Hematopoietic multipotent progenitor cell treated with erythropoietin and hydrocortisone succinate and interleukin-3 and kit ligand, for 4 days (in vitro differentiated cells): ENCODE measurements at regions not wholly inside any gene's neighbourhood (a gene's known extent, or its start where the extent isn't known, plus 50 kb on each side); places are given as distances from the start of the nearest gene placed in this dataset.
"Not testable (repeated sequence)": the region's sequence is repeated elsewhere in the genome, so short reads cannot be mapped to it uniquely, and the experiment has no call there.

Experiments used
- DNase-seq: peaks from one replicate; pipeline ENCODE4 v3.0.0-alpha.2; 2015

DNA sequence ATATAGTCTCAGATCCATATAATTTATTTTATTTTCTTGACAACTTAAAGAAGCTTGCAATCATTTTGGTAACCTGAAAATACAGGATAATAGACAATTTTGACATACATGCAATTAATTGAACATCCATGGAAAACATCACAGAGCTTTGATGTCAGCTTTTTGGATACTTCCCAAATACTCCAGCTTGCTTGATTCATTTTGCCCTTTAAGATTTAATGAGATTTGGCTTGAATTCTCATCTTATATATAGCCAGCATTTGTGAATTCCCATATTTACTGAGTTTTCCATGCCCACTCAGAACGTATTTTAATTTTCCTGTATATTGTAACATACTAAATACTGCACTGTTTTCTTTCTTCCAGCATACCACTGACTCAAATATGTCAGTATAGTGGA, 803.0 kb upstream of the MGAT4C start:
- DNase-seq, result no peak

DNA sequence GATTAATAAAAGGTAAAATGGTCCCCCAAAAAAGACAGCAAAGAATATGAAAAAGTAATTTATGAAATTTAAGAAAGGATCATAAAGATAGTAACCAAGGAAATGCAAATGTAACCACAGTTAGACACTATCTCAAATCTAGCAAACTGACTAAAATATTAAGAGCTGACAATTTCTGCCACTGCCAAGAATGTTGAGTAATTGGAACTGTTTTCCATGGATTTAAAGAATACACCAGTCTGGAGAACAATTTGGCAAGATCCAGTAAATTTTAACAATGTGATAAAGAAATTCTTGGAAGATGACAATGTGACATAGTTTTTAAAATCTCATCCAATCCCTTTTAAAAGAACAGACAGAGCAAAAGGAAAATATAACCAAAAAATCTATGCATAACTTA, 798.0 kb upstream of the MGAT4C start:
- no peak for DNase-seq

DNA sequence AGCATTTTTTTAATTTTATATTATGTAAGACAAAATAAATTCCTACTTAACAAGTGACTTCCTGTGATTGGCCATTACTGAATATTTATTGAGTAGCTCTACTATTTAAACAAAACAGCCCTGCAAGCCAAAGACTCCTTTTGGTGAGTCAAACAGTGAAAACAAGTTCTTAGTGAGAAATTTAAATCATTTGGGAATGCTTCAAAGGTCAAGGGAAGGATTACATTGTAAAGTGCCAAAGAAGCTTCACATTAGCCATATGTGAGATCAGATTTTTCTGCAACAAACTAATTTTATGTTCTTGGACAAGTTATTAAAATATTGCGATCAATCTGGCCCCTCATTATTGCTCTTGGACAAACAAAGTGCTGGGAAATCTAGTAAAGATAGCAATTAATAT, 795.4 kb upstream of the MGAT4C start:
- no peak for DNase-seq

DNA sequence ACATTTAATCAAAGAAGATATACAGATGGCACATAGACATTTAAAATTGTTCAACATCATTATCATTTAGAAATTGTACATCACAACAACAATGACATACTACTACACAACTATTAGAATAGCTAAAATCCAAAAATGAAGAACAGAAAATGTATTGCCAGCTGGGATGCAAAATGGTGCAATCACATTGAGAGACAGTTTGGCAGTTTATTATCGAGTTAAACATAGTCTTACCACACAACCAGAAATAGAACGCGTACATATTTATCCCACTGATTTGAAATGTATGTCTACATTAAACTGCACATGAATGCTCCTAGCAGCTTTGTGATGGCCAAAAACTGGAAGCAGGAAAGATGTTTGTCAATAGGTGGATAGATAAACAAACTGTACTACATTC, 791.5 kb upstream of the MGAT4C start:
- no peak for DNase-seq

DNA sequence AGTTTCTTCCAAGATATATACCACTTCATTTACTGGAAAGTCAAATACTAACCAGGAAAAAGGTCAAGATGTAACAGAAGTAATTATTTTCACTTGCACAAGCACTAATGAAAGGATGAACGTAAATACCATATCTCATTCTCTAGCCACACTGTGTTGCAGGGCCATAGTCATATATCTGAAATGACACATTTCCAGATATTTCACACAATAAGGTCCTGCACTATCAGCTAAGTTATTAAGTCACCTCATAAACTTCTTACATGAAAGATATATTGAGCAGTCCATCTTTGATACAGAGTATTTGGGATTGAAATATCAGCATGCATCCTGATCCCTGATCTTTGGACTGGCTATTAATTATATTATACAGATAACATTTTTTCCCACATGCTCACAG, 783.3 kb upstream of the MGAT4C start:
- DNase-seq, result no peak

DNA sequence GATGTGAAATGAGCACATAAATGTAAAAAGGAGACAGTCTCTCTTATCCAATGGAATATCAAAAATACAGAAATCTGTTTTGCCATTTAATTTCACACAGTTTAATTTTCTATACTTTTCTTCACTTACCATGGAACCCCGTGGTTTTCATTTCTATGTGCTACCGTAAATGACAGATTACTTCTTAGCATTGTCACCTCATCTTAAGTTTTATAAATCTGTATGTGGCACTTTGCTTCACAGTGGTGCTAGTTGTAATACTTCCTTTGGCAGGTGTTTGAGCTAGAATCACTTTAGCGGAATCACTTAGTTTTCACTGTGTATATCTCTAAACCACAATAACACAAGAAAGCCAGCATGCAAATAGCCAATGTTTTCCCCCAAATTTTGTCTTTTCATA, 781.9 kb upstream of the MGAT4C start:
- no peak for DNase-seq

DNA sequence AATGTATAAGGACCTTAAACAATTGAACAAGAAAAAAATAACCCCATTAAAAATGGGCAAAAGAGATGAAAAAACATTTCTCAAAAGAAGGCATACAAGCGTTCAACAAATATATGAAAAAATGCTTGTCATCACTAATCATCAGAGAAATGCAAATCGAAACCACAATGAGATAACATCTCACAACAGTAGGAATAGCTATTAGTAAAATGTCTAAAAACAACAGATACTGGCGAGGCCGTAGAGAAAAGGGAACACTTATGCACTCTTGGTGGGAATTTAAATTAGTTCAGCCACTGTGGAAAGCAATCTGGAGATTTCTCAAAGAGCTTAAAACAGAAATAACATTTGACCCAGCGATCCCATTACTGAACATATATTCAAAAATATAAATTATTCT, 769.8 kb upstream of the MGAT4C start:
- no peak for DNase-seq

GRCh38 chr12:87021400-87021799, 765.2 kb upstream of the MGAT4C start:
- DNase-seq, result no peak

DNA sequence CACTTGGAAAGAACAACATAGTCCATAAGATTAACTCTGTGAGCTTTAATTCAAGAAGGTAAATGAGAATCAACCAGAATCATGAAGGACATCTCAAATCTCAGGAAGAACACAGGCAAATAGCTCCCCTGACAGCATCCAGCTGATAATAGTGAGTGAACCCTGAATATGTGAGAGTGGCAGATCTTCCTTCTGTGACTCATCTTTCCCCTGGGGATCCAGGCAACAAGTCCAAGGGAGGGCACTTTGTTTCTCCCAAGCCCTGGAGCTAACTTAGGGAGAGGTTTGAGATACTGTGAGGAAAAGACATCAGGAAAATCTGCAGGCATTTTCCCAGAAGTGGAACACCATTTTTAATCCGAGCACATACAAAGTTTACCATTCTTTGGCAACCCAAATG, 763.9 kb upstream of the MGAT4C start:
- DNase-seq, result no peak

DNA sequence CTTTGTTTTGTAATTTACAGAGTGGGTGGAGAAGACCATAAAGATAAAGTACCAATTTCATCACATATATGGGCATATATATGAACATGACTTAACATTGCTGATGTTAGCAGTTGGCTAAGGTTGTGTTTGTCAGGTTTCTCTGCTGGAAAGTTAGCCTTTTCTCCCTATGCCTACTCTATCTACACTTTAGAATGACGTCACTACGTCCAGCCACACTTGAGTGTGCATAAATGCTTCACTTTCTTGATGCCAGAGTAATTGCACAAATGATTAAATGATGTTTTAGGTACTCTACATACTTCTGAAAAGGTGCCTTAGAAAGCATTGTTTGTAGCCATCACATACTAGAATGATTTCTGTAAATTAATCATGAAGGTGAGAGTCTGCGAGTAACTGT, 759.2 kb upstream of the MGAT4C start:
- no peak for DNase-seq

DNA sequence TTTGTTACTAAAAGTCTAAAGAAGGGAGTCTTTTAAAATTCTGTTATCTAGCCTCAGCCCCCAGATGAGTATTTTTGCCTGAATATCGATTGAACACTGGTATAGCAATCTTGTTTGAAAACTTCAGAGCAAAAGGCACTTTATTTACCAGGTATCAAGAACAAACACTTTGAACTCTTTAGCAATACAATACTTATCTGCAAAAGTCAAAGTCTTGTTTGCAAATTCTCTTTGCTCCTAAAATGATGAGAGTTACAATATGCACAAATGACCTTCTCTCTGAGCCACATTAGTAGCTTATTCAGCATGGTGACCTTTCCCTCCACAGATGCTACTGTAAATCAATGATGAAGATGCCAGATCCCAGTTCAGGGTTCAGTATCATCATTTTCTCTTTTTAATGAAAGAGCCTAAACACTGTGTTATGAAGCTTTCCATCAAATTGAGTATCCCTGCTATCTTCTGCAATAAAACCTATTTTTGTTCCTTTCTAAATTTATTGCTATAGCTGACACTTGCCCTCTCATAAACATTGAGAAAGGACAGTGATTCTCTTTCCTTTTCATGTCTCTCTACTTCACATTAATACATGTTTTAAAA, 752.7 kb upstream of the MGAT4C start:
- DNase-seq, result no peak

DNA sequence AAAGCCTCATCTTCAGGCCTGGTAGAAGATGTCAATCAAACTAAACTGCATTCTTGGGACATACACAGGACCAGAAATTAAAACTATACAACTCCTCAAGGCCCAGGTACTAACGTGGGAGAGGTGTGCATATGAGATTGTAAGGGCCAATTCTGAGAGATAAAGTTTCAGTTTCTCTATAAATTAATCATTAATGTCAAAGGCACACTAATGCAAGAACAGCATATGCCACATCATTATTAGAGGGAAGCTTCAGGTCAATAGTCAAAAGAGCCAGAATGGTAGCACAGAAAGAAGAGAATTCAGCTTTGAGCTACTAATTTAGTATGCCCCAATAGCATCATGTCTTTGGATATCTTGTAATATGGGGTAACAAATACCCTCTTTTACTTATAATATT, 744.9 kb upstream of the MGAT4C start:
- DNase-seq, result no peak

DNA sequence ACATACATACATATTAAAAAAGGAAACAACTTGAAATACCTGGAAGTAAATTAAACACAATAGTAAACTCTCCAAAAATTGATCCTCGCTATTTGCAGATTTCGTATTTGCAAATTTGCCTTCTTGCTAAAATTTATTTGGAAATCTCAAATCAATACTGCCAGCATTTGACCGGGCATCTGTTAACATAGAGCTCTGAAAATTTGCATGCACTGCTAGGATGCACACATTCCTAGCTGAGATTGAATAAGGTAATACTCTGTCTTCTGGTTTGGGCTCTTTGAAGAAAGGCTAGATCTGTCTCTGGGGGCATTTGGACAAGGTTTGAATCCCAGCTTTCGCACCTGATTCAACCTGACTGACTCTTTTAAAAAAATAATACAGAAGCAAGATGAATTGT, 729.1 kb upstream of the MGAT4C start:
- no peak for DNase-seq

DNA sequence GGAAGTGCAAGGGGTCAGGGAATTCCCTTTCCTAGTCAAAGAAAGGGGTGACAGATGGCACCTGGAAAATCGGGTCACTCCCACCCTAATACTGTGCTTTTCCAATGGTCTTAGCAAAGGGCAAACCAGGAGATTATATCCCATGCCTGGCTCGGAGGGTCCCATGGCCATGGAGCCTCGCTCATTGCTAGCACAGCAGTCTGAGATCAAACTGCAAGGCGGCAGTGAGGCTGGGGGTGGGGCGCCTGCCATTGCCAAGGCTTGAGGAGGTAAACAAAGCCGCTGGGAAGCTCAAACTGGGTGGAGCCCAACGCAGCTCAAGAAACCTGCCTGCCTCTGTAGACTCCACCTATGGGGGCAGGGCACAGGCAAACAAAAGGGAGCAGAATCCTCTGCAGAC, 714.4 kb upstream of the MGAT4C start:
- DNase-seq, result not testable (repeated sequence)

GRCh38 chr12:86959766-86960458, 703.7 kb upstream of the MGAT4C start:
- DNase-seq, result no peak

DNA sequence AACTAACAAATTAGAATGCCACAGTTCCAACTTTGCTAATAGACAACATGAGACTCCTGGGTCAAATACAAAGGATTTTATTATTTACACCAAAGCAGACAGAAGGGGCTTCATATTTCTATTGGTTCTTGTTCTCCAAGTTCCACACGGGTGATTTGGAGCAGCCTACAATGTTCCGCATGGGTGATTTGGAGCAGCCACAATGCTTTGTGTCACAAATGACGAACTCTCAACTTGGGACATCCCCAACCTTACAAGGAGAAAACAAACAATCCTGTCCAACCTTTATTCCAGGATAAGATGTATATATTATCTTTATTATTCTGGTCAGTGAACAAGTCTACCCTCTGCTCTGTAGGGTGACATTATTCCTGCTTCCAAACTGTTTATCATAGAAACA, 694.3 kb upstream of the MGAT4C start:
- DNase-seq, result no peak

DNA sequence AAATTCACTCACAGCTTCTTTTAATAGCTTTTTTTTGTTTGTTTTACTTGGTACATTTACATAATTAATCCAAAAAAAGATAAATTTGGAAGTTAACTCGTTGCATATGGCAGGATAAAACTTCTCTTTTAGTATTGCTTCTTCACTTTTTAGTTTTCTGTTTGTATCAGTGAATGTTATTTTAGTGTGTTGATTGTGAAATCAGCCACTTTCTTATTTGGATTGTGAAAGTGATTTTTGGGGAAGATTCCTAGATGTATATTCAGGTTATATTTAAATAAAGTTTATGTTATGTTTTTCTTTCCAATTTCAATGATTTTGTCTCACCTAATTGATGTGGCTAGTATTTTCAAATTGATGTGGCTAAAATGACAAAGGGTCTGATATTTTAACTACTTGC, 693.9 kb upstream of the MGAT4C start:
- no peak for DNase-seq

GRCh38 chr12:86948851-86949250, 692.7 kb upstream of the MGAT4C start:
- DNase-seq, result no peak

DNA sequence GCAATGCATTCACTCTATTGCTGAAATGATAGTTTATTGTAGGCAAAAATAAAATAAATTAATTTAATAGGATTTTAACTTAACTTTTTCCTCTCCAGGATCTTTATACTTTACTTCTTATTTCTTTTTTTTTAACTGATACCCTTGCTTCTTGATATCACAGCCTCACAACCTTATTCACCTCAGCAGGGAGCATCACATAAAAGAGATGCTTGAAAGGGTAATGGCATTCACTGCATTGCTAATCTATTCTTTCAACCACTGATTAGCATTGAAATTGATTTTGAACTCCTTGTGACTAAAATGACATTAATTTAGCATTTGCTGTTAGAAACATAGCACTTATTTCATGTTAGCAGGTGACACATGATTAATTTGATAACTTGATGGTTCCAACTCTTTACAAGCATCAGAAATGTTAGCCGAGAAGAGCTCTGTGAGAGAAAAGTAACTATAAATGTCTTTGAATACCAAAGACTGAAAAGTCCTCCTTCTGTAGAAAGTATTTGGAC, 689.5 kb upstream of the MGAT4C start:
- no peak for DNase-seq

- DNase-seq, result not testable (repeated sequence)
Observed at GRCh38 chr12:86944197-86944819, 688.1 kb upstream of the MGAT4C start.

DNA sequence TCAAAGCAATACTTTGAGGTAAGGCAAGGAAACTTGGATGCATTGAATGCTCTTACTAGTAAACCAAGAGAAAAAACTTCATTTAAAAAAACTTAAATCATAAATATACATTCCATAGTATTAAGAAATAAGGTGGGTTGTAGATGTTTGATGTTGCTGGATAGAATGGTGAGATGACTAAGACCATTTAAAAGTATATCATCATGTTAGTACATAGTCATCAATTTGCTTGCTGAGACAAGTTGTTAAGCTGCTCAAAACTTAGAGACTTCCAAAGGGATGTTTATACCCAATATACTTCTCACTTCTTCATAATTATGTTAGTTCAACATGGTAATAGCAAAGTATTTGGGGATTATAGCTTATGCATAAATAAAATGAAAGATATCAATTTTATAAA, 675.5 kb upstream of the MGAT4C start:
- DNase-seq, result no peak

GRCh38 chr12:86929962-86930361, 673.8 kb upstream of the MGAT4C start:
- DNase-seq, result no peak

- no peak for DNase-seq
Observed at GRCh38 chr12:86917121-86917520, 660.9 kb upstream of the MGAT4C start.

GRCh38 chr12:86914721-86915120, 658.5 kb upstream of the MGAT4C start:
- DNase-seq, result peak; percentile 12

DNA sequence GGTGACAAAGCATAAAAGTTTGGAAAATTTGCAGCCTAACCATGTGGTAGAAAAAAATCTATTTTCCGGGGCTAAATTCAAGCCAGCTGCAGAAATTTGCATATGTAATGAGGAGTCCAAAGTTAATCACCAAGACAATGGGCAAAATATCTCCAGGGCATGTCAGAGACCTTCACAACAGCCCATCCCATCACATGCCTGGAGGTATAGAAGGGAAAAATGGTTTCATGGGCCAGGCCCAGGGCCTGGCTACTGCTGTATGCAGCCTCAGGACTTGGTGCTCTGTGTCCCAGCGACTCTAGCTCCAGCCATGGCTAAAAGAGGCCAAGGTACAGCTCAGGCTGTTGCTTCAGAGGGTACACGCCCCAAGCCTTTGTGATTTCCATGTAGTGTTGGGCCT, 655.8 kb upstream of the MGAT4C start:
- no peak for DNase-seq
